Activated naive CD4-positive, alpha-beta T cell treated with anti-CD3 and anti-CD28 coated beads for 36 hours (primary cell): ENCODE measurements at regions not wholly inside any gene's neighbourhood (a gene's known extent, or its start where the extent isn't known, plus 50 kb on each side); places are given as distances from the start of the nearest gene placed in this dataset.
"Not testable (repeated sequence)": the region's sequence is repeated elsewhere in the genome, so short reads cannot be mapped to it uniquely, and the experiment has no call there.

ENCODE experiments used
- CTCF ChIA-PET: fragments of 350-600 bp; sonication (Branson Sonifier 250); formaldehyde crosslinking; loops from one replicate; lab custom pipeline; 2021; ENCODE audit warnings: antibody characterized with exemption; lab: Charles Lee
- DNase-seq: peaks from one replicate; pipeline ENCODE4 v3.0.0-alpha.2; 2020
- H3K27ac Mint-ChIP-seq: one replicate; pipeline ENCODE4 v1.8.0; 2021; ENCODE audit warnings: mild to moderate bottlenecking, mixed read lengths
- H3K27me3 Mint-ChIP-seq: one replicate; pipeline ENCODE4 v1.8.0; 2021; ENCODE audit warnings: low read depth, mixed read lengths
- H3K36me3 Mint-ChIP-seq: one replicate; pipeline ENCODE4 v1.8.0; 2021; ENCODE audit warnings: low read depth, mixed read lengths
- H3K4me1 Mint-ChIP-seq: one replicate; pipeline ENCODE4 v1.8.0; 2021; ENCODE audit warnings: low read depth, mixed read lengths
- H3K4me3 Mint-ChIP-seq: one replicate; pipeline ENCODE4 v1.8.0; 2021; ENCODE audit warnings: mild to moderate bottlenecking, moderate library complexity, mixed read lengths
- H3K9me3 Mint-ChIP-seq: one replicate; pipeline ENCODE4 v1.8.0; 2021; ENCODE audit warnings: mixed read lengths
- intact Hi-C: fragments of 100-400 bp; cut with micrococcal nuclease; formaldehyde crosslinking; loops from one replicate; pipeline ENCODE4 v1.15.1; 2023

DNA sequence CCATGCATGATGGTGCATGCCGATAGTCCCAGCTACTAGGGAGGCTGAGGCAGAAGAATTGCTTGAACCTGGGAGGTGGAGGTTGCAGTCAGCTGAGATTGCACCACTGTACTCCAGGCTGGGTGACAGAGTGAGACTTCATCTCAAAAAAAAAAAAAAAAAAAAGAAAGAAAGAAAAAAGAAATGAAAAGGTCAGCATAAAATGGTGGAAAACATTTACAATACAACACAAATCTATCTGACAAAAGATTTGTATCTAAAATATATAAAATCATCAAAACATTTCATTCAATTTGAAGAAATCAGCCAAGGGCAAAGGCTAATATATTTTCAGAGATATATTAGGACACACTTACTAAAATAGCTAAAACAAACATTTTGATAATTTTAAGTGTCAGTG is 683.7 kb downstream of the DACH1 start:
- CTCF ChIA-PET, result not testable (repeated sequence)

DNA sequence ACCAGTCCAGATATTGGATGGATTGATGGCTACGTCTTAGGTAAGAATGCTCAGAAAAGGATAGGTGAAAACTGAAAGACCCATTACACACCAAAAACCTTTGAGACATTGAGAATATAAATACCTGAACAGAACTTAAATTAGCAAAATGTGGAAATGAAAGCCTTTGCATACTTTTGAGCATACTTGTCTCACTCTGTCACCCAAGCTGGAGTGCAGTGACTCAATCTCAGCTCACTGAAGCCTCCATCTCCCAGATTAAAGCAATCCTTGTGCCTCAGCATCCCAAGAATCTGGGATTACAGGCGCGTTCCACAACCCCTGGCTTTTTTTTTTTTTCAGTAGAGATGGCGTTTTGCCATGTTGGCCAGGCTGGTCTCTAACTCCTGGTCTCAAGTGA is 695.3 kb downstream of the DACH1 start:
- Mint-ChIP-seq H3K27me3 (peaks cover 2% of the 10 kb centered on the region), H3K9me3 (no peaks in the 10 kb centered on the region), H3K36me3 (no peaks in the 10 kb centered on the region), H3K4me1 (no peaks in the 10 kb centered on the region), H3K4me3 (no peak overlapping the region), H3K27ac (no peak overlapping the region)
- no peak for DNase-seq
- CTCF ChIA-PET, result interaction anchor here (0.8 kb wide), 1 partner anchor 172 kb away, joined by 3 read pairs; no protein-coding TSS in a partner anchor
- intact Hi-C loops, result no loop called here

More for the DNA sequence above, 683.7 kb downstream of the DACH1 start:
- H3K27me3 Mint-ChIP-seq, H3K4me3 Mint-ChIP-seq, intact Hi-C loops, H3K36me3 Mint-ChIP-seq, H3K9me3 Mint-ChIP-seq, DNase-seq, H3K27ac Mint-ChIP-seq, H3K4me1 Mint-ChIP-seq: not testable (repeated sequence)

DNA sequence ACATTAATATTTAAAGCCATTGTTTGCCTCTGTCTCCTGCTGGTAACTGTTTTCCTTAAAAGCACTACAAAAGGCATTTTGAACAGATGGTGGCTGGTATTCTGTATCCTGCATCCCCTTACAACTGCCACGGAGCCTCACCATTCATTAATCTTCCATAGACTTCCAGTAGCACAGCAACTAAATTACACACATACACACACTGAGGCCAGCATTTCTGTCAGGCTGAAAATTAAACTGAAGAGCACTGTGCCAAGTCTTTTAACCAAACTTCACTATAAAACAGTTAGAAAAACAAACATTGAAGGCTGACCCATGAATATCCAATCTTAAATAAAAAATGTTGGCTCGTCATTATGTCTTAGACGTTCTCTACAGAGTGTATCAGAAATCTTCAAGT is 697.8 kb downstream of the DACH1 start:
- no peaks in the 10 kb centered on the region for H3K4me1 Mint-ChIP-seq
- CTCF ChIA-PET, result interaction anchor here (0.7 kb wide), 1 partner anchor 759 kb away, joined by 3 read pairs; no protein-coding TSS in a partner anchor
- intact Hi-C loops, result no loop called here
- peaks cover 2% of the 10 kb centered on the region for H3K27me3 Mint-ChIP-seq
- H3K27ac Mint-ChIP-seq, result no peak overlapping the region
- no peaks in the 10 kb centered on the region for H3K36me3 Mint-ChIP-seq
- no peak overlapping the region for H3K4me3 Mint-ChIP-seq
- H3K9me3 Mint-ChIP-seq, result no peaks in the 10 kb centered on the region
- DNase-seq, result no peak

DNA sequence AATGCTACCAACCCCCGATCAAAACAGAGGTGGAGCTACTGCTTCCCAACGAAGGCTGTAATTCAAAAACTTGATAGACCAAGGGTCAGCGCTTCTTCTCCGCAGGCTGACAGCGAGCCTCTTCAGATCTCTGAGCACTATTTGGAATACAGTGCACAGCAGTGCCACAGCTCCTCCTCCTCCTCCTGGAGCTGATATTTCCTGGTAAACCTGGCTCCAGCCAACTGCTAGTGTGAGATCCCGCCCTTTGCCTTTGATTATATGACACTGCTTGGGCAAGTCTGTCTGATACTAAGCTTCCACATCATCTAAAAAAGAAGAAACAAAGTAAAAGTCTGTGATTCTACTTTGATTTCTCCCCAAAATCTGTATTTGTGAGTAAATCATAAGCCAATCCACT is 710.5 kb downstream of the DACH1 start:
- intact Hi-C loops, result no loop called here

DNA sequence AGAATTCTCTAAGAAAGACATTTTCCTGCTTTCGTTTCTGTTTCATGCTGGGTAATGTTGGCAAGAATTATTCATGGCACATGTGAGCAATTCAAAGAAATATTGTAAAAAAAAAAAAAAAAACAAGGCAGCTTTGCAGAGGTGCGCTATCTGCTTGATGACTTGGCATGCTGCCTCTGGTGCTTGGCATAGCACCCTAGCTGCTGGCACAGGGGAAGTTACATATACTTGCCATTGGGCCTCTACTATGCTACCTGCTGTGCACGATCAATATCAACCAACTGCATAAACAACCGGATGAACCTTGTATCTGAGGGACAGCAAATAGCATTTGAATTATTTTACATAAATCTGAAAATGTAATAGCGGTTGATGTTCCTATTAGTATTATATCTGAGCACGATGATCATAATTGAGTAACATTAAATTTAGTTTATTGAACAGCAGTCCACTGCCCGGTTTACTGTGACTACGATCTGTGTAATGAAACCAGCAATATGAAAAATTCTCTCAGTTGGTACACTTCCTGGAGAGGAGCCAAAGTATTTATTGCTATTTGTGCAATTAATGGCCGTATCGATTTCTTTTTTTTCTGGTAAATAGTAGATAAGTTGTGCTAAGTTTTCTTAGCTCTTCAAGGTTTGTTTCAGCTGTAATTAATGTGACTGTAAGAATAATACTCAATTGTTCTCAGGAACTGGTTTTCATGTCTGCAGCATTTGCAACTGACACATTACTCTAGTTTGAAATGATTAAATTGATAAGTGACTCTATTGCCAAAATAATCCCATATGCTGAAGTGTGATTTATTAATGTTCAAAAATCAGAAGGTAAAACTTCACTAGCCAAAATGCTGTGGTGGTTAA is 717.3 kb downstream of the DACH1 start:
- Mint-ChIP-seq H3K27me3 (no peaks in the 10 kb centered on the region), H3K9me3 (peaks cover 2% of the 10 kb centered on the region), H3K27ac (no peak overlapping the region), H3K4me1 (no peaks in the 10 kb centered on the region), H3K36me3 (no peaks in the 10 kb centered on the region), H3K4me3 (no peak overlapping the region)
- DNase-seq, result no peak
- intact Hi-C loops, result no loop called here
- CTCF ChIA-PET, result interaction anchor here (0.7 kb wide), 1 partner anchor 213 kb away, joined by 4 read pairs; no protein-coding TSS in a partner anchor

More for the DNA sequence above, 710.5 kb downstream of the DACH1 start:
- CTCF ChIA-PET, result no interaction called here
- no peaks in the 10 kb centered on the region for H3K4me1 Mint-ChIP-seq
- H3K36me3 Mint-ChIP-seq, result no peaks in the 10 kb centered on the region
- peaks cover 4% of the 10 kb centered on the region for H3K9me3 Mint-ChIP-seq
- H3K27ac Mint-ChIP-seq, result no peak overlapping the region
- no peak for DNase-seq
- no peak overlapping the region for H3K4me3 Mint-ChIP-seq
- H3K27me3 Mint-ChIP-seq, result no peaks in the 10 kb centered on the region

DNA sequence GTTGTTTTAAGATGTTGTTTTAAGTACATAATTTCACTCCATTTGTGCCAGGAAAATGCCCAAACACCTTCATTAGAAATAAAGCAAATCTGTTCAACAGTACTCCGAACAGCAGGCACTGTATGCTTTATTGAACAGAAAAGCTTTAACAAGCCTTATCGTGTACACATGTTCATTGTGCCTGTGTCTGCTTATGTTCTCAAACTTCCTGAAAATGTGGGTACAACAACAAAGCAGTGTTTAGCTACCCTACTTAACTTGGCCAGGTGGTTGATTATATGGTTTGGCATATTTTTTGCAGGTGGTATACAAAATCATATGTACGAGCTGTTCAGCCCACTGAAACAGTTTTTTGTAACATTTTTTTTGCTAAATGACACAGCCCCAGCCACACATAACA is 718.0 kb downstream of the DACH1 start:
- H3K4me3 Mint-ChIP-seq, result no peak overlapping the region
- intact Hi-C loops, result no loop called here
- CTCF ChIA-PET, result interaction anchor here (0.7 kb wide), 1 partner anchor 214 kb away, joined by 4 read pairs; no protein-coding TSS in a partner anchor

DNA sequence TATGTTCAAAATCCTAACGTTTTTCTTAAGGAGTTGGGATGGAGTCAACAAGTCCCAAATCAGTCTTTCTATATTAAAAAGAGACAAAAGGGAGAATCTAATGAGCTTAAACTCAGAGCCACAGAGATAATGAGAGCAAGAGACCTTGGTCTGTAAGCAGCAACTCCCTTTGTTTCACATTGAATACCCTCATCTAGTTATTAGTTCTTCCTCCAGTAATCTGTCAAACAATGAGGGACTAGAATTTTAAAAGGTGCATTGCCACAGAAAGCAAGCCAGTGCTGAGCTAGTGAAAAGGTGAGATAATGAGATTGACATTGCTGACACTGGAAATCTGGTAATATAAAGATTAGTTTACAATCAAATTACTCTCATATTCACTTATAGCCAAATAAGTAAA is 718.6 kb downstream of the DACH1 start:
- intact Hi-C loops, result no loop called here
- H3K9me3 Mint-ChIP-seq, result peaks cover 2% of the 10 kb centered on the region
- no peaks in the 10 kb centered on the region for H3K36me3 Mint-ChIP-seq
- CTCF ChIA-PET, result no interaction called here
- no peaks in the 10 kb centered on the region for H3K27me3 Mint-ChIP-seq
- H3K27ac Mint-ChIP-seq, result no peak overlapping the region
- DNase-seq, result no peak
- H3K4me1 Mint-ChIP-seq, result no peaks in the 10 kb centered on the region
- H3K4me3 Mint-ChIP-seq, result no peak overlapping the region

More for the DNA sequence above, 718.0 kb downstream of the DACH1 start:
- H3K27me3 Mint-ChIP-seq, result no peaks in the 10 kb centered on the region
- no peak overlapping the region for H3K27ac Mint-ChIP-seq
- H3K36me3 Mint-ChIP-seq, result no peaks in the 10 kb centered on the region
- H3K9me3 Mint-ChIP-seq, result peaks cover 2% of the 10 kb centered on the region
- DNase-seq, result no peak
- H3K4me1 Mint-ChIP-seq, result no peaks in the 10 kb centered on the region

DNA sequence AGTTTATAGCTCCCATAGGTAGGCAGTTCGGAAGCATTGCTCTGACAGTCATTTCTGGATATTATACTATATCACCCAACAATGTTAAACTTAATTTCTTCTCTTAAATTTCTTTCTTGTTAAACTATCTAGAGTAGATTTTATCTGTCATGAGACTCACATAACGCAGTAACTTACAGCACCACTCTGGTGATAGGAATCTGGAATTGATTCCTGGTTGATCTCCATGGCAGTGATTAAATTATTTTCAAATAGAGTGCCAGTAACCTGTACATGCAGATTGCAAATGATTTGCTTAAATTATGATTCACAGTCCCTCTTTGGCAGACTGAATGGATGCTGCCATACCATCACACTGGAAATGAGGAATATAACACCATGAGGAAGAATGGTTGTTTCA is 722.1 kb downstream of the DACH1 start:
- Mint-ChIP-seq H3K27ac (no peak overlapping the region), H3K9me3 (no peaks in the 10 kb centered on the region), H3K27me3 (no peaks in the 10 kb centered on the region), H3K36me3 (no peaks in the 10 kb centered on the region), H3K4me3 (no peak overlapping the region), H3K4me1 (no peaks in the 10 kb centered on the region)
- intact Hi-C loops, result no loop called here
- no peak for DNase-seq
- CTCF ChIA-PET, result no interaction called here

DNA sequence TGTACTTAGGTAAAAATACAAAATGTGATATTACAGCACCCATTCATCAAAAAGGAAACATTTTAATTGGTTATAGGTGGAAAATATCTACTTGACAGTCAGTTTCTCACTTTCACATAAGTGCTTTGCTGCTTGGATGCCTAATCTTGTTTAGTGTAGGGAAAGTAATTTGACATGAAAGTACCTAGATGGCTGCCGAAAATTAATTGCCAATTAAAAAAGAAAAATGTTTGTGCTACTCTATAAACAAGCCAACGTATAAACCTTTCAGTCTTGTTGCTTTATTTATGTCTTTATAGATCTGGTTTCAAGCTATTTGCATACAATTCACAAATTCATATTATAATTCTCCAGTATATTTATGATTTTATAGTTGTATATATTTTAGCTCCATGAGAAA is 729.9 kb downstream of the DACH1 start:
- Mint-ChIP-seq H3K36me3 (no peaks in the 10 kb centered on the region), H3K27me3 (no peaks in the 10 kb centered on the region), H3K4me1 (no peaks in the 10 kb centered on the region), H3K4me3 (no peak overlapping the region), H3K27ac (no peak overlapping the region), H3K9me3 (no peaks in the 10 kb centered on the region)
- CTCF ChIA-PET, result no interaction called here
- DNase-seq, result no peak
- intact Hi-C loops, result no loop called here

DNA sequence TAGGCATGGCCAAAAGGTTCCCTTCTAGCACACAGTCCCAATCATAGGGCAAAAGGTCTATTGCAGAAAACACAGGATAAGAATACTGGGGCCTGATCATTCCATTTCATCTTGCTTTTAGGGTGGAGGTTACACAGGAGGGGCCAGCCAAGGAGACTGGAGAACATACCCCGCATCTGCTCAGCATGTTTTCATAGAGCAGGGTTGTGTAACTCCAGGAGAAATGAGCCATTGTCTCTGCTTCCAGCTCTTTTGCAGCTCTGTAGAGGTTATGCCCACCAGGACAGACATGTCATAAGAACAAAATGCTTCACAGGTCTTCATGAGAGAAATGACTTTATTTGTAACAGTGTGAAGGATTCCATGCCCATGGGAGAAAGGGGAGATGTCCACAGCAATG is 742.8 kb downstream of the DACH1 start:
- Mint-ChIP-seq H3K36me3 (no peaks in the 10 kb centered on the region), H3K27ac (no peak overlapping the region), H3K27me3 (no peaks in the 10 kb centered on the region), H3K4me3 (no peak overlapping the region), H3K4me1 (no peaks in the 10 kb centered on the region), H3K9me3 (peaks cover 4% of the 10 kb centered on the region)
- CTCF ChIA-PET, result interaction anchor here (0.7 kb wide), 1 partner anchor 164 kb away, joined by 3 read pairs; no protein-coding TSS in a partner anchor
- DNase-seq, result no peak
- intact Hi-C loops, result no loop called here

DNA sequence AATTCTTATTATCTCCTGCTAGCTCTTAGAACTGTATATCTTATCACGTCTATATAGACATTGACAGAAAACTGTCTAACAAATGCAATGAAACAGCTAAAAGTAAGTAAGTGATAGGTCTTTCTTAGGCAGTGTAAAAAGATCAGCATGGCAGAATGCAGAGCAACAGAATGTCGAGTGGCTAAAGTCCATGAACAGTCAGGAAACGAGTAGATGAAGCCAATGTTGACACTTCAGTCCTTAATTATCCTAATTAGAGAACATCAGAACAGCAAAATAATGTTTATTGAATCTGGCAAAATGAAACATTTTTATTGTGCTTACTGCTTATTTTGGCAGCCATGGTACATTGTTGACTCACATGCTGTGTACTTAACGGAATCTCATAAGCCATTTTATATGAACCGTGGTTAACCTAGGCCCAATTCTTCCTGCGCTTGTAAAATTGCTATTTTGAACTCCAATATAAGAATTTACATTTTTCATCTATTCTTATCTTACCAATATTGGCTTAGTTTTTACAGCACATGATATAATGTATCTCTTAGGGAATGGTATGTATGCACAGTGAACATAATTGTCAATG is 748.1 kb downstream of the DACH1 start:
- no peak for DNase-seq
- no peaks in the 10 kb centered on the region for H3K27me3 Mint-ChIP-seq
- H3K36me3 Mint-ChIP-seq, result no peaks in the 10 kb centered on the region
- no peaks in the 10 kb centered on the region for H3K9me3 Mint-ChIP-seq
- H3K27ac Mint-ChIP-seq, result no peak overlapping the region
- no peak overlapping the region for H3K4me3 Mint-ChIP-seq
- CTCF ChIA-PET, result interaction anchor here (0.7 kb wide), 1 partner anchor 1231 kb away, joined by 3 read pairs; no protein-coding TSS in a partner anchor
- H3K4me1 Mint-ChIP-seq, result no peaks in the 10 kb centered on the region
- intact Hi-C loops, result no loop called here

DNA sequence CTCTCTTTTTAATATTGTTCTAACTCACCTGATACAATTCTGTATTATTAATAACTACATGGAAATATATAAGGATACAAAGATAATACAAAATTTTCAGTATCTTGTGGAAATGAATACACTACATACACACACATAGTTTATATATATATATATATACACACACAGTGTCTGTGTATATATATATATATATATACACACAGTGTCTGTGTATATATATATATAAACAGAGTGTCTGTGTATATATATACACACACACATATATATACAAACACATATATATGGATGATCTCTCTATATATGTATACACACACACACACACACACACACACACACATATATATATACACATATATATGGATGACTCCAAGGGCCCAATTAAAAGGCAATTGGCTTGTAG is 749.1 kb downstream of the DACH1 start:
- Mint-ChIP-seq H3K9me3 (no peaks in the 10 kb centered on the region), H3K4me1 (no peaks in the 10 kb centered on the region), H3K27ac (no peak overlapping the region), H3K27me3 (no peaks in the 10 kb centered on the region), H3K36me3 (no peaks in the 10 kb centered on the region), H3K4me3 (no peak overlapping the region)
- intact Hi-C loops, result no loop called here
- CTCF ChIA-PET, result interaction anchor here (0.7 kb wide), 1 partner anchor 1232 kb away, joined by 3 read pairs; no protein-coding TSS in a partner anchor
- no peak for DNase-seq
